SKM-1 (cell line): ENCODE measurements at regions not wholly inside any gene's neighbourhood (a gene's known extent, or its start where the extent isn't known, plus 50 kb on each side); places are given as distances from the start of the nearest gene placed in this dataset.

ENCODE experiments used
- DNase-seq: peaks from one replicate; lab custom pipeline; 2025; ENCODE audit not compliant: unreplicated experiment; lab: John Stamatoyannopoulos, UW

DNA sequence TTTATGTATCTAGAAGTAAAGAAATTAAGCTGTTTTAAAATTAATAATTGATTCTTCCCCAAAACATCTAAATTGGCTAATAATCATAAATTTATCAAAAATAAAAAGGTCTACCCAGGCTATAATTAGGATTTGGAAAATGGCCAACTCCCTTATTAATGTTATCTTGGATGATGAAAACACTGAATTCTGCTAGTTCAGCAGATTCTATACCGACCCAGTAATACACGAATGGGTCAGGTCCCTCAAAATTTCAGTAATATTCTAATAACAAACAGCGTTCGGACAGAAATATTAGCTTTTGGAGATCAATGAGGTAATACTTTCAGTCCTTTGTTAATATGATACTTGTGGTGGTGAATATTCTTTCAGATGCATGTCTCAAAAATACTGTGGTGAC lies 360.7 kb upstream of the MGMT start:
- DNase-seq: no peak

DNA sequence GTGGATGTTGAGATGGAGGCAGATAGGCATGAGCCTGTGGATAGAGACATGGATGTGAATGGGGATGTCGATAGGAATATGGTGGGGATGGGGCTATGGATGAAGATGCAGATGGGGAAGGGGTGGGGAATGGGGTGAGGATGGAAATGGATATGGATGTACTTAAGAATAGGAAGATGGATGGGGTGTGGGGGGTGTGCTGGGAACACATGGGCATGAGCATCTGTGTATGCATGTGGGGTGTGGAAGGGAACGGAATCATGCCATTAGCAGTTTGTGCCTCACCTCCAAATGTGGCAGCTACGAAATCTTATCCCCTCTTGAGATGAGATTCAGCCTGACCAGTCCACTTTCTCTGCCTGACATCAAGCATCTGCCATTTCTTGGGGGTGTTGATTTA lies 359.5 kb upstream of the MGMT start:
- no peak for DNase-seq

- no peak for DNase-seq
Observed at GRCh38 chr10:129108378-129108777, 358.7 kb upstream of the MGMT start.

DNA sequence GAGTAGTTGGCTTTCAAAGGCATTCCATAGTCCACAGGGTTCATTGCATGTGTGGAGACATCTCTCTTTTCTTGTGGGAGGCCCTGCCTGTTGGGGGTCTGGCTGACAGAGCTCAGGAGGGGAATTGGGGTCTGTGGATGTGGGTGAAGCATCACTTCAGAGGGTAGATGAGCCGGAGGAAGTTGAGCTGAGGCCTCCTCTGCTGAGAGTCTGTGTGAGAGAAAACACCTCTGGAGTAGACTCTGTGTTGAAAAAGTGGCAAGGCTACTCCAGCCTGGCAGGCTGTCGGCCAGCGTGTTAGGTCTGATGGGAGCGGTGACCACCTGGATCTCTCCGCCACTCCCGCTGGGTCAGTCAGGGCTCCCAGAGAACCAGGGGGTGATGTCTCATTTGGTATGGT lies 358.0 kb upstream of the MGMT start:
- DNase-seq: no peak

GRCh38 chr10:129110780-129111179 lies 356.3 kb upstream of the MGMT start:
- no peak for DNase-seq

DNA sequence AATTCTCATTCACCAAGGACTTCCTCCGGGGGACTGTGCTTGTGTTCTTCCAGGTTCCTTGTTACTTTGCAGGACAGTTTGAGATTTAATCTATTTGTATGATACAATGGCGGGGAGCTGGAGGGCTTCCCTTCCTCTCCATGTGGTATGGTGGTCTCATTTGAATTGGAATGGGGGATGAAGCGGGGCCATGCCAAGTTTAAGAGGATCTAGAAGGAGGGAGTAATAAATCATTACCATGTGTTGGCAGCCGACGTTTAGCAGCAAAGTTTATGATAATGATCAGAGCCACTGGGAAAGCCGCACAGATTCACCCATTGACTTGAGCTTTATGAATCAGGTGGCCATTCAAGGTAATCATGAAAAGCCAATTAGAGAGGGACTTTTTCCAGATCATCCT lies 355.1 kb upstream of the MGMT start:
- DNase-seq: no peak

DNA sequence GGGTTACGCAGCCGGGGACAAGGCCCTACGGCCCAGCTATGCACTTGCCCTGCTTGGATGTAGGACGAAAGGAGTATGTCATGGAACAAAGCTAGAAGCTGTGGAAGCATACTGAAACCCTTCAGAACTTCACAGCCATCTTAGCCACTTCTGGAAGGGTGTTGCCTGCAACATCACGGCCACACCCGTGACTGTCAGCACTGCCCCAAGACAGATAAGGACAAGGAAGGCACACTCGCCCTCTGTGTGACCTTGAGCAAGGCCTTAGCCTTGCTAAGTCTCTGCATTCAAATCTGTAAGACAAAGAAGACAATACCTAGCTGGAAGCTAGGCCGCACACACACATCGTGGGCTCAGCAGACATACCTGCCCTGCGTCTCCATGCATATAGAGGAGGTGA lies 352.5 kb upstream of the MGMT start:
- DNase-seq: no peak

DNA sequence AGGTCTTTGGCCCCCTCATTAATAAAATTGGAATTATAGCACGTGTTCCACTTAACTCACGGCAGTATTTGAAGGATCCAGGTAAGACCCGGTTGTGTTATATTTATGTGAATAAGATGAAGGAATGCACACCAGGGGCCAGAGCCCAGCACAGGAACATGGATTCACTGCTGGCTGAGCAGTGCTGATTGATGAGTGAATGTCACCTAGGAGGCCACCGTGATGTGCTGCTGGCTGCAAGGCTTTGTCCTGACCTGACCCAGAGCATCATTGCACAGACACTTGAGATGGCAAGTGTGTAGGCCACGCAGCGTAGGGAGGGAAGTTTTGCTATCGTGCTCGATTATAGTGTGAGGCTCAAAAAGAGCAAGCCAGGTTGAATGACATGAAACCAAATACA lies 350.7 kb upstream of the MGMT start:
- DNase-seq: no peak

DNA sequence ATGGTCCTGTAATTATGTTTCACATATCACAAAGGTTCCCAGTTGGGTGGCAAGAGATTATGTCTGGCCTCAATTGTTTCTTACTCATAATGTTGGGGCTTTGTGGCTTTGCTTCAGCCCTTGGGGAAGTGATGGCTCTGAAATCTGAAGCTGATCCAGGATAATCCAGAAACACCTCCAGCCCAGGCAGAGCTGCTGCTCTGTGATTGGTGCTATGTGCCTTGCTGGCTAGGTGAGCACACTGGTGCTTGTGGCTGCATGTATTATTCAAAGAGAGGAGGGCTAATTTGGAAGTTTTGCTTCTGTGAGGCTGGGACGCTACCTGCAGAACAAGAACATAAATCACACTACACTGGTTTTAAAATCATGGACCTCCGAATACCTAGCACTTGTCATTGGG lies 346.6 kb upstream of the MGMT start:
- DNase-seq: no peak

GRCh38 chr10:129122846-129123245 lies 344.2 kb upstream of the MGMT start:
- no peak for DNase-seq

DNA sequence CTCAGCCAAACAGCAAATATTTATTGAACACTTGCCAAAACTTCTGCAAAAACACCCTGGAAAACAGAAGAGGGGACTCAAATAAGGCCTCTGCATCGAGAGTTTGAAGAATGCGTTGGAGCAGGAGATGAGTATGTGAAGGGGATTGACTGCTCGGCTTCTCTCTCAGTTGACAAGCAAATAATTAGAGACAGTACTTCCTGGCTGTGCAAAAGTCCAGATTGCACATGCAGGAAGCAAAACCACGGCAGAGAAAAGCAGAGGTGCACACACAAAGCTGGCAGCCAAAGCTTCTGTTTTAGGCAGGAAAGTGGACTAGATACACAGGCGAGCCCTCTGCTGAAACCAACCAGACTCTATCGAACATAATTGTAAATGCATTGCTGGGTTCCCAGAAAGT lies 343.6 kb upstream of the MGMT start:
- no peak for DNase-seq

DNA sequence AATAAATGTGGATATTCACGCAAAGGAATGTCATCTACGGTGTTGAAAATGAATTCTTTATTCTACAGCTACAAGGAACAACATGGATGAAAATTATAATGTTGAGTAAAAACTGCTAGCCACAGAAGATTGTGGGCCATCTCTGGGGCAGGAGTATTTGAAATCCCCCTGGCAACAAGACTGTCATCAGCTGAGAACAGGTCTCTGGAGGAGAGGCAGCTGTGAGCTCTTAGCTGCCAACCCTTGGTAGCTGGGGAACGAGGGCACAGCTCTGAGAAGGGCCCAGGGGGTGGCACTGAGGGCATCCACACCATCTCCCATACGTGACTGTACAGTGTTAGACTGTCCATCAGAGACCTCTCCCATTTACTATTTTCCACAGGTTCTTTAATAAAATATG lies 340.1 kb upstream of the MGMT start:
- DNase-seq: no peak

DNA sequence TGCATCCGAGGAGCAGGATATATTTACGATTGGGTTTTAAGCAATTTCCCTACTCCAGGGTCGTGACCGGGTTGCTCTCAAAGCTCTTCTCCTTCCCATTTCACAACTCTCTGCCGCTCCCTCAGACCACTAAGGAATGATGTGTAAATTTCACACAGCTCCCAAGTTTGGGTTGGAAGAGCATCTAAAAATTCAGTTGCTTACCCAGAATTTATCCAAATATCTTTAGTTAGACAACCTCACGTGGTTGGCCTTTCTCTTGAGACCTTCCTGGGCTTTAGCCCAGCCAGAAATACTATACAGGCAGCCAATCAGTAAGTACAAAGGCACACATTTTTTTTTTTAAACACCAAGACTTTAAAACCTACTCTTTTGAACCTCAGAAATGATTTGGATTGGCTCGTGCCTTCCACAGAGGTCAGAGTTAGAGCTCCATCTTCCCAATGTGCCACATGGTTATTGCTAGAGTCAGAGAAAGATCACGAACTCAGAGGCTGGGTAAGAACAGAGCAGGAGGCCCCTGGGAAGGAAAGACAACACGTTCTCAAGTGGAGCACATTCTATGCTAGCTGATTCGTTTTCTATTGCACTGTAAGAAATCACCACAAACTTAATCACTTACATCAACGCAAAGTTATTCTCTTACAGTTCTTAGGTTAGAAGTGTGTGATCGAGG lies 335.4 kb upstream of the MGMT start:
- no peak for DNase-seq

DNA sequence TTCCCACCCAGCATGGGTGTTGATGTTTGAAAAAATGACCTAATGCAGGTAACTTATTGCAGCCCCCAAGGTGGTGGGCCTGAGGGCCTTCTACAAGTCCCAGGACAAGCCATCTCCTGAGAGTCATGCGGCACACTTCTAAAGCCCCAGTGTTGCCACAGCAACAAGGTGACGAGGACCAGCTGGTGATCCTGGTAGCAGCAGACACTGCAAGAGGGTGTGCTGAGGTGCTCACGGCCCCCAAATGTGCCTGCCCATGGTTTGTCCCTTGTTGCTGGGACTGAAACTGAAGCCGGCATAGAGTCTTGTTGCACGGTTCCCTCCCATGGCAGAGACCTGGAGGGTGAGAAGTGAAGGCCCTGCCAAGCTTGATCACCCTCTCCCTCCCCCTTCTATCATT lies 333.2 kb upstream of the MGMT start:
- no peak for DNase-seq

DNA sequence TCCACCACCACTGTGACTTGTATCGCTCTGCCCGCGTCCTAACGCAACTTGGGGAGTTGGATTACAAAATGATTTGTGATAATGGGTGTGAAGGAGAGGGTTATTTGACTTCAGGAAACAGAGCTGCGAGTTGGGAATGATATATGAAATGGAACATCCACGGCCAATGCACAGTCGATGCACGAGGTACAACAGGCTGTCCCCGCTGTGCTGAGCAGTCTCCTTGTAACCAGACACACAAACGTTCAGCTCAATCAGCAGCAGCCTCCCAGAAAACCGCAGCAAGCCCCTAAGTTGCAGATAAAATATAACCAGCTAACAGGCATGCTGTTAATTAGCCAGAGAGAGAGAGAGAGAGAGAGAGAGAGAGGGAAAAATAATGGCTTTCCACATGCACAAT lies 332.7 kb upstream of the MGMT start:
- no peak for DNase-seq

- DNase-seq: no peak
Observed at GRCh38 chr10:129135624-129136023, 331.4 kb upstream of the MGMT start.

DNA sequence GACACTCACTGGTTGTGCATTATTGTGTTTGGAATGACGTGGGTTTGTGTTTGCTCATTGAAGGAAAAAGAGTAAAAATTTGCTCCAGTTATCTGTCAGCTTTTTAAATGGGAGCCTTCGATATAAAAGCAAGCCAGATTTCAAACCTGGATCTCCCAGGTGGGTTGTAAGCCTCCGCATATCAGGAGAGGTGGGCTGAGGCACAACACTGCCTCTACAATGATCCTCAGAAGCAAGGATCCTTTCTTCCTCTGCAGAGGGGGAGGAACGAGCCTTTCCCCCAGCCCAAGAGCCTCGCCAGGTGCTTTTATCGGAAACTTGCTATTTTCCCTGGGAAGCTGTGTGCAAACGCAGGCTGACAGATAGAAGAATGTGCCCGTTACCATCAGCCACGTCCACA lies 331.0 kb upstream of the MGMT start:
- DNase-seq: no peak

DNA sequence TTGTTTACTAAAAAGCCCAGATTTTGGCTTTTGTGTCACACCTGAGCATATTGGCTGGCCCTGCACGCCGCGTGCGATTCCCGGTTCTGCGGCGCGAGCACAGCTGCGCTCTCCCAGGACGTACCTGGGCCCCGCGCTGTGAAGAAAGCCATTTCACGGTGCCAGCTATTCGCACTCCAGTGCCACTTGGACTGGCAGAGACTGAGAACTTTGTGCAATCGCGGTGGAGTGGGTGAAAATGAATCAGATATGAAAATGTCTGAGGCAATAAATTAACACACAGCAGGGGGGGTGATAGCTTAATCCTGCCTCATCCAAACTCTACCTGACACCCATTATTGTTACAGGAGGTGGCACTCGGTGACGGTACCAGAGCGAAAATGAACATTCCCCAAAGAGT lies 330.1 kb upstream of the MGMT start:
- no peak for DNase-seq

- no peak for DNase-seq
Observed at GRCh38 chr10:129140921-129141885, 325.8 kb upstream of the MGMT start.

- DNase-seq: no peak
Observed at GRCh38 chr10:129151281-129151680, 315.8 kb upstream of the MGMT start.

- no peak for DNase-seq
Observed at GRCh38 chr10:129156406-129156805, 310.6 kb upstream of the MGMT start.

DNA sequence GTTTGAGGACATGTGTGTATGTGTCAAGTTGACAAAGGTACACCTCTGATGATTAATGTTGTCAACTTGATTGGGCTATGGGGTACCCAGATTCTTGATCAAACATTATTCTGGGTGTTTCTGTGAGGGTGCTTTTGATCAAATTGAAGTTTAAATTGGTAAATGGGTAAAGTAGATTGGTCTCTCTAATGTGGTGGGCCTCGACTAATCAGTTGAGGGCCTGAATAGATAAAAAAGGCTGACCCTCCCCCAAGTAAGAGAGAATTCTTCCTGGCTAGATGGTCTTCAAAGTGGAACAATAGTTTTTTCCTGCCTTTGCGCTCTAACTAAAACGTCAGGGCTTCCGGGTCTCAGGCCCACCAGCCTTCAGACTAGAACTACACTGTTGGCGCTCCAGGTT lies 309.9 kb upstream of the MGMT start:
- DNase-seq: no peak

DNA sequence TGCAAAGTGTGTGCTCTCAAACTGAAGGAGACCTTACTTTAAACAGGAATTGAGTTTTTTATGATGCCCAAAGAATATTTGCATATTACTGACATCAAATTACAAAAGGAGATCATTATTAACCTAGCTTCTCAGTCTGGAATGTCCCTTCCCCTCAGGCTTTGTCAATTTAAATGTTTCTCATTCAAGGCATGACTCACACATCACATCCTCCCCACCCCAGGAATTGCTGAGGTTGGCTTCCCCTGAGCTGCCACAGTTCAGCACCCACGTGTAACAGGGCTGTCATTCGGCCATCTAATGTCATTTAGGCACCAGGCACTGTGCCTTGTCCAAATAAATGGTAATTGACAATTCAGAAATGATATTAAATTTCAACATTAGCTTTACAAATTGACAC lies 305.9 kb upstream of the MGMT start:
- no peak for DNase-seq
